NT2/D1 (cell line): ENCODE measurements at regions not wholly inside any gene's neighbourhood (a gene's known extent, or its start where the extent isn't known, plus 50 kb on each side); places are given as distances from the start of the nearest gene placed in this dataset.

Experiments used
- DNase-seq: peaks from one replicate; pipeline ENCODE4 v3.0.0-alpha.2; 2011; ENCODE audit warnings: low read depth, low spot score
- H3K27me3 ChIP-seq: 2 replicates; pipeline ENCODE4 v1.6.0; 2011; ENCODE audit warnings: mild to moderate bottlenecking; ENCODE audit not compliant: insufficient read length, insufficient read depth
- H3K36me3 ChIP-seq: 2 replicates; pipeline ENCODE4 v1.6.1; 2011; ENCODE audit warnings: mild to moderate bottlenecking, low read length, mixed read lengths; ENCODE audit not compliant: insufficient read depth, insufficient read length
- H3K4me1 ChIP-seq: 2 replicates; pipeline ENCODE4 v1.5.1; 2011; ENCODE audit not compliant: insufficient read depth, insufficient read length
- H3K4me3 ChIP-seq: 2 replicates; pipeline ENCODE4 v1.5.1; 2011; ENCODE audit warnings: low read depth; ENCODE audit not compliant: insufficient read length
- H3K9ac ChIP-seq: 2 replicates; pipeline ENCODE4 v1.6.0; 2011; ENCODE audit warnings: low read depth; ENCODE audit not compliant: insufficient read length
- H3K9me3 ChIP-seq: 2 replicates; pipeline ENCODE4 v1.5.1; 2011; ENCODE audit warnings: mild to moderate bottlenecking, low read length; ENCODE audit not compliant: insufficient read depth
- SUZ12 ChIP-seq: IDR thresholded peaks from 2 replicates; pipeline ENCODE4 v1.6.1; 2011; ENCODE audit not compliant: insufficient read length, insufficient read depth; ENCODE audit errors: extremely low read depth
- YY1 ChIP-seq: IDR thresholded peaks from 2 replicates; pipeline ENCODE4 v1.6.1; 2011; ENCODE audit not compliant: insufficient read length, insufficient read depth
- ZNF274 ChIP-seq: IDR thresholded peaks from 2 replicates; pipeline ENCODE4 v1.6.1; 2011; ENCODE audit warnings: mild to moderate bottlenecking, low read depth, low read length

DNA sequence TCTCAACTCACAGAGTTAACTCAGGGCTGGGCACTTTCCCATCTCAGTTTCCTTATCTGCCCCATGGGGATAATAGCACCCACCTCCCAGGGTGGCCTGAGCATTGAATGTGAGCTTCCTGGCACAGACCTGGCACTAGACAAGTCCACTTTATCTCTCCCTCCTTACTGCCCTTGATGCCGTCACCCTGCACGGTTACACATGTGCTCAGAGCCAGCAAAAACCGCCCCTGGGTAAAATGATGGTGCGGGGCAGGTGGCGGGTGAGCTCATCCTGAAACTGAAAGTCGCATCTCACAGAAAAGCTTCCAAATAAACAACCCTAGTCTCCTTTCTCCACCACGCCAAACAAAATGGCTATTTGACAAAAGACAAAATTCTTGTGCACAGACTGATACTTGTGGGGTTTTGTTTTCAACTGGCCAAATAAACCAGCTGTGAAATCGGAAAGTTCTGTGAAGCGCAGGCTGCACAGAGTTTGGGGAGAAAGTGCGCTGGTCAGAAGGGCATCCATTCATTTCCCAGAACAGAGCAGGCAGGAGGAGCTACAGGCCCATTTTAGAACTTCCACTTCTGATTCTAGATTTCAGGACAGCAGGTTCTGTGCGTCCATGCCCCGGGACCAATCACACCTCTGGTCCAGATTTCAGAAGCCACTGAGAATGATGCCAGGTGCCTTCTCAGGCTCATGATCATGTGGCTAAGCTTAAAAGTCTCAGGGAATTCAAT is 138.1 kb downstream of the SHANK2 start:
- no peak for TF ChIP-seq SUZ12
- TF ChIP-seq YY1 = no peak
- TF ChIP-seq ZNF274 = no peak
- H3K4me3 ChIP-seq = no peak overlapping the region
- peaks cover 14% of the 10 kb centered on the region for H3K4me1 ChIP-seq
- no peak for DNase-seq
- H3K36me3 ChIP-seq = no peaks in the 10 kb centered on the region
- H3K9ac ChIP-seq = no peak overlapping the region
- H3K9me3 ChIP-seq = no peaks in the 10 kb centered on the region
- H3K27me3 ChIP-seq = no peaks in the 10 kb centered on the region

- Histone ChIP-seq H3K9ac (no peak overlapping the region), H3K9me3 (no peaks in the 10 kb centered on the region), H3K4me1 (peaks cover 14% of the 10 kb centered on the region), H3K36me3 (no peaks in the 10 kb centered on the region), H3K4me3 (no peak overlapping the region), H3K27me3 (no peaks in the 10 kb centered on the region)
- no peak for DNase-seq
- TF ChIP-seq YY1 = no peak
- TF ChIP-seq ZNF274 = no peak
- no peak for TF ChIP-seq SUZ12
Measured at GRCh38 chr11:71112990-71113389, 139.4 kb downstream of the SHANK2 start.

DNA sequence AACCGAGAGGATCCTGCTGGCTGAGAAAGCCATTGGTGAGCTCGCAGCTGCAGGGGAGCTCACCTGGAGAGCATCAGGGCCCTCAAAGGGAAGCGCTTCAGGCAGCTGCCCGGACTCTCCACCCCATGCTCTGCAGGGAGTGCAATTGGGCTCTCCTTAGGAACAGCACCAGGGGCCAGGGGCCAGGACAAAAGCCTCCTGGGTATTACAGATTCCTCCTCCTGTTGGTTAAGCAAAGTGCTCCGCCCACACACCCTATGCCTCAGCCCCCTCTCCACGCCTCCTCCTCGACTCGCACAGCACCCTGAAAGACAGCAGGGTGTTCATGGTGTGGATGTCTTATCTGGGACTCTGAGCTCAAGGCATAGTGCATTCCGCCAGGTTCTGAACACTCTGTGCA is 139.9 kb downstream of the SHANK2 start:
- Histone ChIP-seq H3K4me1 (peaks cover 14% of the 10 kb centered on the region), H3K9me3 (no peaks in the 10 kb centered on the region), H3K36me3 (no peaks in the 10 kb centered on the region), H3K9ac (no peak overlapping the region), H3K27me3 (no peaks in the 10 kb centered on the region), H3K4me3 (no peak overlapping the region)
- DNase-seq = no peak
- TF ChIP-seq SUZ12 (no peak), YY1 (no peak), ZNF274 (no peak)

DNA sequence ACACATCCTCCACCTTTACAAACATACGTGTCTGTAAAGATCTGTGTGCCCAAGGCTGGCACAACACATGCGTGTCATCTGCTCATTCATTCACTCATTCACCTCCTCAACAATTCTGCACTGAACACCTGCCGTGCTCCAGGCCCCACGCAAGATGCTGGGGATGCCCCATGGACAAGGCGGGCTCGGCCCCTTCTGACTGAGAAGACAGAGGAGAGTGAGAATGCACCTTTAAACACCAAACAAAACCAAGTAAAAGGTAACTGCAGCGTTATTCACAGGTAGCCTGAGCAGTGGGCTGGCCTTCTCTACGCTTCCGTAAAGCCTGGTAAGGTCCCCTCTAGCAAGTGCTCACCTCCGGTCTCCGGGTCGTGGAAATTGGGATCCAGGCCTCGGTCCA is 142.8 kb downstream of the SHANK2 start:
- no peak overlapping the region for H3K9ac ChIP-seq
- no peaks in the 10 kb centered on the region for H3K9me3 ChIP-seq
- no peaks in the 10 kb centered on the region for H3K27me3 ChIP-seq
- no peaks in the 10 kb centered on the region for H3K36me3 ChIP-seq
- no peak overlapping the region for H3K4me3 ChIP-seq
- no peak for DNase-seq
- peaks cover 11% of the 10 kb centered on the region for H3K4me1 ChIP-seq
- TF ChIP-seq SUZ12 (no peak), ZNF274 (no peak), YY1 (no peak)

- no peak for TF ChIP-seq YY1
- TF ChIP-seq ZNF274 = no peak
- no peak for TF ChIP-seq SUZ12
- no peak overlapping the region for H3K9ac ChIP-seq
- no peak for DNase-seq
- no peak overlapping the region for H3K4me3 ChIP-seq
- H3K4me1 ChIP-seq = peaks cover 11% of the 10 kb centered on the region
- H3K9me3 ChIP-seq = no peaks in the 10 kb centered on the region
- no peaks in the 10 kb centered on the region for H3K36me3 ChIP-seq
- no peaks in the 10 kb centered on the region for H3K27me3 ChIP-seq
Measured at GRCh38 chr11:71109186-71109585, 143.2 kb downstream of the SHANK2 start.

GRCh38 chr11:71108013-71108865 is 144.1 kb downstream of the SHANK2 start:
- Histone ChIP-seq H3K4me3 (no peak overlapping the region), H3K4me1 (peaks cover 11% of the 10 kb centered on the region), H3K36me3 (no peaks in the 10 kb centered on the region), H3K9me3 (no peaks in the 10 kb centered on the region), H3K9ac (no peak overlapping the region), H3K27me3 (no peaks in the 10 kb centered on the region)
- no peak for DNase-seq
- no peak for TF ChIP-seq ZNF274
- TF ChIP-seq SUZ12 = no peak
- no peak for TF ChIP-seq YY1

DNA sequence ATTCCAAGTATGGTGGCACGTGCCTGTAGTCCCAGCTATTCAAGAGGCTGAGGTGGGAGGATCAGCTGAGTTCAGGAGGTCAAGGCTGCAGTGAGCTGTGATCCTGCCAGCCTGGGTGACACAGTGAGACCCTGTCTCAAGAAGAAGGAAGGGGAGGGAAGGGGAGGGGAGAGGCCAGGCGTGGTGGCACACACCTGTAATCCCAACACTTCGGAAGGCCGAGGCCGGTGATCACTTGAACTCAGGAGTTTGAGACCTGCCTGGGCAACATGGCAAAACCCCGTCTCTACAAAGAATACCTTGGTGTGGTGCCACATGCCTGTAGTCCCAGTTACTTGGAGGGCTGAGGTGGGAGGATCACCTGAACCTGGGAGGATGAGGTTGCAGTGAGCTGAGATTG is 145.7 kb downstream of the SHANK2 start:
- H3K9ac ChIP-seq = no peak overlapping the region
- no peaks in the 10 kb centered on the region for H3K27me3 ChIP-seq
- no peaks in the 10 kb centered on the region for H3K9me3 ChIP-seq
- no peak for DNase-seq
- no peaks in the 10 kb centered on the region for H3K36me3 ChIP-seq
- TF ChIP-seq SUZ12 = no peak
- TF ChIP-seq ZNF274 = no peak
- TF ChIP-seq YY1 = no peak
- H3K4me3 ChIP-seq = no peak overlapping the region
- H3K4me1 ChIP-seq = peaks cover 1% of the 10 kb centered on the region
